ENCODE measurements at regions not wholly inside any gene's neighbourhood (a gene's known extent, or its start where the extent isn't known, plus 50 kb on each side); places are given as distances from the start of the nearest gene placed in this dataset.

- ATAC-seq (replicated peaks) (no peak), DNase-seq (no peak)
- Mint-ChIP-seq H3K27ac (no peak overlapping the region), H3K9me3 (peaks cover 0 to 3% of the 10 kb centered on the region in 2 donors), H3K36me3 (no peaks in the 10 kb centered on the region), H3K4me3 (no peak overlapping the region), H3K27me3 (no peaks in the 10 kb centered on the region), H3K4me1 (no peaks in the 10 kb centered on the region)
These were observed 701.8 kb downstream of the TMTC2 start for GRCh38 chr12:83388551-83388950.

- DNase-seq (no peak), ATAC-seq (replicated peaks) (no peak)
- Mint-ChIP-seq H3K4me1 (no peaks in the 10 kb centered on the region), H3K36me3 (no peaks in the 10 kb centered on the region), H3K27me3 (no peaks in the 10 kb centered on the region), H3K4me3 (no peak overlapping the region), H3K9me3 (peaks cover 1 to 3% of the 10 kb centered on the region in 2 donors), H3K27ac (no peak overlapping the region)
These were observed 700.0 kb downstream of the TMTC2 start for GRCh38 chr12:83386527-83387264.

- ATAC-seq (replicated peaks) (no peak), DNase-seq (no peak)
- no peaks in the 10 kb centered on the region for H3K27me3 Mint-ChIP-seq
- H3K4me1 Mint-ChIP-seq: no peaks in the 10 kb centered on the region
- no peak overlapping the region for H3K27ac Mint-ChIP-seq
- peaks cover 4% of the 10 kb centered on the region in 2 donors for H3K9me3 Mint-ChIP-seq
- no peaks in the 10 kb centered on the region for H3K36me3 Mint-ChIP-seq
- H3K4me3 Mint-ChIP-seq: no peak overlapping the region
These were observed 691.6 kb downstream of the TMTC2 start for GRCh38 chr12:83378186-83378727.

GRCh38 chr12:83365317-83365716 lies 678.6 kb downstream of the TMTC2 start:
- no peaks in the 10 kb centered on the region for H3K36me3 Mint-ChIP-seq
- H3K27me3 Mint-ChIP-seq: no peaks in the 10 kb centered on the region
- H3K27ac Mint-ChIP-seq: no peak overlapping the region
- H3K9me3 Mint-ChIP-seq: peaks cover 0 to 3% of the 10 kb centered on the region in 2 donors
- DNase-seq (no peak), ATAC-seq (replicated peaks) (no peak)
- no peak overlapping the region for H3K4me3 Mint-ChIP-seq
- H3K4me1 Mint-ChIP-seq: no peaks in the 10 kb centered on the region

GRCh38 chr12:83361475-83361874 lies 674.8 kb downstream of the TMTC2 start:
- Mint-ChIP-seq H3K27me3 (no peaks in the 10 kb centered on the region), H3K27ac (no peak overlapping the region), H3K9me3 (peaks cover 0 to 5% of the 10 kb centered on the region in 2 donors), H3K36me3 (no peaks in the 10 kb centered on the region), H3K4me1 (no peaks in the 10 kb centered on the region), H3K4me3 (no peak overlapping the region)
- no peak for ATAC-seq (replicated peaks)
- no peak for DNase-seq

GRCh38 chr12:83361071-83361470 lies 674.4 kb downstream of the TMTC2 start:
- ATAC-seq (replicated peaks) (no peak), DNase-seq (no peak)
- H3K4me3 Mint-ChIP-seq: no peak overlapping the region
- no peaks in the 10 kb centered on the region for H3K4me1 Mint-ChIP-seq
- no peaks in the 10 kb centered on the region for H3K27me3 Mint-ChIP-seq
- H3K27ac Mint-ChIP-seq: no peak overlapping the region
- H3K36me3 Mint-ChIP-seq: no peaks in the 10 kb centered on the region
- peaks cover 0 to 5% of the 10 kb centered on the region in 2 donors for H3K9me3 Mint-ChIP-seq

GRCh38 chr12:83349907-83350611 lies 663.4 kb downstream of the TMTC2 start:
- ATAC-seq (replicated peaks) (no peak), DNase-seq (no peak)
- Mint-ChIP-seq H3K4me1 (no peaks in the 10 kb centered on the region), H3K4me3 (no peak overlapping the region), H3K27ac (no peak overlapping the region), H3K9me3 (no peaks in the 10 kb centered on the region), H3K27me3 (no peaks in the 10 kb centered on the region), H3K36me3 (no peaks in the 10 kb centered on the region)

GRCh38 chr12:83346333-83346732 lies 659.6 kb downstream of the TMTC2 start:
- H3K27ac Mint-ChIP-seq: no peak overlapping the region
- no peaks in the 10 kb centered on the region for H3K27me3 Mint-ChIP-seq
- no peak overlapping the region for H3K4me3 Mint-ChIP-seq
- no peaks in the 10 kb centered on the region for H3K36me3 Mint-ChIP-seq
- DNase-seq (no peak), ATAC-seq (replicated peaks) (no peak)
- H3K9me3 Mint-ChIP-seq: peaks cover 4 to 7% of the 10 kb centered on the region in 2 donors
- H3K4me1 Mint-ChIP-seq: no peaks in the 10 kb centered on the region

GRCh38 chr12:83343767-83344166 lies 657.1 kb downstream of the TMTC2 start:
- no peaks in the 10 kb centered on the region for H3K36me3 Mint-ChIP-seq
- no peak for DNase-seq
- no peak overlapping the region for H3K4me3 Mint-ChIP-seq

GRCh38 chr12:83335748-83336147 lies 649.0 kb downstream of the TMTC2 start:
- H3K27ac Mint-ChIP-seq: no peak overlapping the region
- H3K4me1 Mint-ChIP-seq: no peaks in the 10 kb centered on the region
- DNase-seq (no peak), ATAC-seq (replicated peaks) (no peak)
- H3K4me3 Mint-ChIP-seq: no peak overlapping the region
- H3K9me3 Mint-ChIP-seq: peaks cover 0 to 2% of the 10 kb centered on the region in 2 donors
- H3K27me3 Mint-ChIP-seq: no peaks in the 10 kb centered on the region
- no peaks in the 10 kb centered on the region for H3K36me3 Mint-ChIP-seq

More at GRCh38 chr12:83343767-83344166, 657.1 kb downstream of the TMTC2 start:
- Mint-ChIP-seq H3K9me3 (peaks cover 4 to 9% of the 10 kb centered on the region in 2 donors), H3K27ac (no peak overlapping the region), H3K27me3 (no peaks in the 10 kb centered on the region), H3K4me1 (no peaks in the 10 kb centered on the region)
- ATAC-seq (replicated peaks): no peak

GRCh38 chr12:83326666-83327065 lies 640.0 kb downstream of the TMTC2 start:
- Mint-ChIP-seq H3K4me3 (no peak overlapping the region), H3K27ac (no peak overlapping the region), H3K9me3 (no peaks in the 10 kb centered on the region), H3K36me3 (no peaks in the 10 kb centered on the region), H3K27me3 (no peaks in the 10 kb centered on the region), H3K4me1 (no peaks in the 10 kb centered on the region)
- no peak for DNase-seq
- ATAC-seq (replicated peaks): no peak

GRCh38 chr12:83323866-83324265 lies 637.2 kb downstream of the TMTC2 start:
- Mint-ChIP-seq H3K4me3 (no peak overlapping the region), H3K27me3 (no peaks in the 10 kb centered on the region), H3K27ac (no peak overlapping the region), H3K4me1 (no peaks in the 10 kb centered on the region), H3K9me3 (peaks cover 0 to 6% of the 10 kb centered on the region in 2 donors), H3K36me3 (no peaks in the 10 kb centered on the region)
- DNase-seq (no peak), ATAC-seq (replicated peaks) (no peak)

- Mint-ChIP-seq H3K4me1 (no peaks in the 10 kb centered on the region), H3K27me3 (no peaks in the 10 kb centered on the region), H3K36me3 (no peaks in the 10 kb centered on the region), H3K9me3 (peaks cover 0 to 6% of the 10 kb centered on the region in 2 donors), H3K4me3 (no peak overlapping the region), H3K27ac (no peak overlapping the region)
- DNase-seq: no peak
- ATAC-seq (replicated peaks): no peak
These were observed 636.1 kb downstream of the TMTC2 start for GRCh38 chr12:83322809-83323208.

GRCh38 chr12:83321971-83322370 lies 635.3 kb downstream of the TMTC2 start:
- Mint-ChIP-seq H3K36me3 (no peaks in the 10 kb centered on the region), H3K27ac (no peak overlapping the region), H3K27me3 (no peaks in the 10 kb centered on the region), H3K4me1 (no peaks in the 10 kb centered on the region), H3K9me3 (peaks cover 0 to 6% of the 10 kb centered on the region in 2 donors), H3K4me3 (no peak overlapping the region)
- ATAC-seq (replicated peaks) (no peak), DNase-seq (no peak)

GRCh38 chr12:83320350-83320749 lies 633.6 kb downstream of the TMTC2 start:
- no peak for DNase-seq
- ATAC-seq (replicated peaks): no peak
- Mint-ChIP-seq H3K27me3 (no peaks in the 10 kb centered on the region), H3K36me3 (no peaks in the 10 kb centered on the region), H3K9me3 (peaks cover 2 to 6% of the 10 kb centered on the region in 2 donors), H3K4me1 (no peaks in the 10 kb centered on the region), H3K27ac (no peak overlapping the region), H3K4me3 (no peak overlapping the region)
